ENCODE measurements at regions not wholly inside any gene's neighbourhood (a gene's known extent, or its start where the extent isn't known, plus 50 kb on each side); places are given as distances from the start of the nearest gene placed in this dataset.

- no peak overlapping the region for H3K4me3 ChIP-seq
- intact Hi-C loops (cut with micrococcal nuclease): no loop called here
- H3K27ac ChIP-seq (replicated peaks): no peak overlapping the region
- H3K4me1 ChIP-seq: no peaks in the 10 kb centered on the region
- TF ChIP-seq CTCF (IDR thresholded peaks at IDR 0.05; ENCODE audit: borderline replicate concordance): no peak
- peaks cover 4% of the 10 kb centered on the region for H3K27me3 ChIP-seq (ENCODE audit: low read depth)
- no peak for DNase-seq
- H3K9me3 ChIP-seq (replicated peaks): no peaks in the 10 kb centered on the region
- H3K36me3 ChIP-seq: no peaks in the 10 kb centered on the region
These were observed 122.0 kb upstream of the ATP10A start for GRCh38 chr15:25985165-25985564.

- Histone ChIP-seq H3K4me3 (no peak overlapping the region), H3K27me3 (ENCODE audit: low read depth) (peaks cover 4% of the 10 kb centered on the region), H3K4me1 (no peaks in the 10 kb centered on the region), H3K9me3 (replicated peaks) (no peaks in the 10 kb centered on the region), H3K27ac (replicated peaks) (no peak overlapping the region), H3K36me3 (no peaks in the 10 kb centered on the region)
- intact Hi-C loops (cut with micrococcal nuclease): no loop called here
- DNase-seq: no peak
- TF ChIP-seq CTCF (IDR thresholded peaks at IDR 0.05; ENCODE audit: borderline replicate concordance): no peak
These were observed 119.6 kb upstream of the ATP10A start for GRCh38 chr15:25982736-25983135.

- intact Hi-C loops (cut with micrococcal nuclease): no loop called here
- no peaks in the 10 kb centered on the region for H3K4me1 ChIP-seq
- TF ChIP-seq CTCF (IDR thresholded peaks at IDR 0.05; ENCODE audit: borderline replicate concordance): no peak
These were observed 118.0 kb upstream of the ATP10A start for GRCh38 chr15:25981114-25981513.

GRCh38 chr15:25972141-25972675, 109.1 kb upstream of the ATP10A start:
- Histone ChIP-seq H3K4me1 (no peaks in the 10 kb centered on the region), H3K27me3 (ENCODE audit: low read depth) (peaks cover 21% of the 10 kb centered on the region), H3K27ac (replicated peaks) (no peak overlapping the region), H3K4me3 (no peak overlapping the region), H3K36me3 (no peaks in the 10 kb centered on the region), H3K9me3 (replicated peaks) (no peaks in the 10 kb centered on the region)
- no peak for TF ChIP-seq CTCF (IDR thresholded peaks at IDR 0.05; ENCODE audit: borderline replicate concordance)
- intact Hi-C loops (cut with micrococcal nuclease): no loop called here
- DNase-seq: no peak

More at GRCh38 chr15:25981114-25981513, 118.0 kb upstream of the ATP10A start:
- Histone ChIP-seq H3K27ac (replicated peaks) (no peak overlapping the region), H3K36me3 (no peaks in the 10 kb centered on the region), H3K4me3 (no peak overlapping the region), H3K9me3 (replicated peaks) (no peaks in the 10 kb centered on the region), H3K27me3 (ENCODE audit: low read depth) (peaks cover 4% of the 10 kb centered on the region)
- no peak for DNase-seq

GRCh38 chr15:25971053-25971452, 107.9 kb upstream of the ATP10A start:
- no peaks in the 10 kb centered on the region for H3K36me3 ChIP-seq
- no peaks in the 10 kb centered on the region for H3K9me3 ChIP-seq (replicated peaks)
- no peak for TF ChIP-seq CTCF (IDR thresholded peaks at IDR 0.05; ENCODE audit: borderline replicate concordance)
- no peaks in the 10 kb centered on the region for H3K4me1 ChIP-seq
- no peak for DNase-seq
- H3K27me3 ChIP-seq (ENCODE audit: low read depth): peaks cover 21% of the 10 kb centered on the region
- no peak overlapping the region for H3K4me3 ChIP-seq
- no peak overlapping the region for H3K27ac ChIP-seq (replicated peaks)
- intact Hi-C loops (cut with micrococcal nuclease): no loop called here

All from left ventricle myocardium inferior (tissue), 1 donor.